ENCODE measurements at regions not wholly inside any gene's neighbourhood (a gene's known extent, or its start where the extent isn't known, plus 50 kb on each side); places are given as distances from the start of the nearest gene placed in this dataset.
"Not testable (repeated sequence)": the region's sequence is repeated elsewhere in the genome, so short reads cannot be mapped to it uniquely, and the experiment has no call there.

DNA sequence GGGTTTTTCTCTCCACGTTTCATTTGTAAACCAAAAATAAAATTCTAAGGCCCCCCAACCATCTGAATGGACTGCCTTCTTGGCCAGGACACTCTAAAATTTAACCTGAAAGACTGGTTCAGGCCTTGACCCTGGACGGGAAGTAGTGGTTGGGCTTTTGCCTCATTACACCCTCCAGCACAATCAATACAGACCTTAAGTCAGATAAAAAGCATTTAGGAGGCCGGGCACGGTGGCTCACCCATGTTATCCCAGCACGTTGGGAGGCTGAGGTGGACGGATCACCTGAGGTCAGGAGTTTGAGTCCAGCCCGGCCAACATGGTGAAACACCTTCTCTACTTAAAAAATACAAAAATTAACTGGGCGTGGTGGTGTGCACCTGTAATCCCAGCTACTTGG, 91.6 kb upstream of the PPP1R26 start:
- no peak overlapping the region for H3K27ac ChIP-seq
- DNase-seq (ENCODE audit: low read depth, low spot score), result no peak

DNA sequence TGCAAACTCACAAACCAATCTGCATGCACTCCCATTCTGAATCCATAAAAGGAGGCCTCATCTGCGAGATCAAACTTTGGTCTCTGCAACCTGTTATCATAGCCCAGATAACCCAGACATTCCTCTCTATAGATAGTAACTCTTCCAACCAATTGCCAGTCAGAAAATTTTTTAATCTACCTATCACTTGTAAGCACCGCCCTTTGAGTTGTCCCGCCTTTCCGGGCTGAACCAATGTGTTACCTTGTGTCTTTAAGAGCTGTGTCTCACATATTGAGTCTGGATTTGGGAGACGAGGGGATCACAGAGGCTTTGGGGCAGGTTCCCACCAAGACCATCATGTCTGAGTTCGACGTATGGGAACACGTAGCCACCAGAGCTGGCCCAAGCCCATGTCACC, 91.1 kb upstream of the PPP1R26 start:
- H3K27ac ChIP-seq, result no peak overlapping the region

GRCh38 chr9:135391759-135392158, 87.8 kb upstream of the PPP1R26 start:
- no peak for DNase-seq (ENCODE audit: low read depth, low spot score)
- H3K27ac ChIP-seq, result no peak overlapping the region

More for the DNA sequence above, 91.1 kb upstream of the PPP1R26 start:
- no peak for DNase-seq (ENCODE audit: low read depth, low spot score)

GRCh38 chr9:135392511-135392910, 87.1 kb upstream of the PPP1R26 start:
- DNase-seq (ENCODE audit: low read depth, low spot score), result no peak
- H3K27ac ChIP-seq, result no peak overlapping the region

- no peak overlapping the region for H3K27ac ChIP-seq
- no peak for DNase-seq (ENCODE audit: low read depth, low spot score)
These were observed 85.5 kb upstream of the PPP1R26 start for GRCh38 chr9:135394131-135394530.

DNA sequence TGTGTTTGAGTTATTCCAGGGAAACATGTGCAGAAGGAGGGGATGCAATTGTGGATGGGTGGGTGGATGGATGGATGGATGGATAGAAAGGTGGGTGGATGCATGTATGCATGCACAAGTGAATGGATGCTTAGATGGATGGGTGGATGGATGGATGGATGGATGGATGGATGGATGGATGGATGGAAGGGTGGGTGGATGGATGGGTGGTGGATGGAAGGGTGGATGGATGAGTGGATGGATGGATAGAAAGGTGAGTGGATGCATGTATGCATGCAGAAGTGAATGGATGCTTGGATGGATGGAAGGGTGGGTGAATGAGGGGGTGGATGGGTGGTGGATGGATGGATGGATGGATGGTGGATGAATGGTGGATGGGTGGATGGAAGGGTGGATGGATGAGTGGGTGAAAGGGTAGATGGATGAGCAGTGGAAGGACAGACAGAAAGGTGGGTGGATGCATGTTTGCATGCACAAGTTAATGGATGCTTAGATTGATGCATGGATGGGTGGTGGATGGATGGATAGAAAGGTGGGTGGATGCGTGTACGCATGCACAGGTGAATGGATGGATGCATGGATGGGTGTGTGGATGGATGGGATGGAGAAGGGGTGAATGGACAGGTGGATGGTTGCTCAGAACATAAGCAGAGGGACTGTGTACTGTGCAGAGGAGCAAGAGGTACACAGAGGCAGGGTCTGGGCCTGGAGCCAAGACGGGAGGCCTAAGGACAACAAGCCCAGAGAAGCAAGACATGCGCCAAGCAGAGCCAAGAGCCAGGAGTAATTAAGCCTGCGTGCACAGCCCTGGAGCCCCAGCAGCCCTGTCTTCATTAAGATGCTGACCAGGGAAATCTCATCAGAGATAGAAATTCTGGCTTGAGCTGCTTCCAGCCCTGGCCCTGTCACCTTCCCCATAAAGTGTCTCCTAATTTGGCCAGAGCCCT, 84.6 kb upstream of the PPP1R26 start:
- DNase-seq (ENCODE audit: low read depth, low spot score), result no peak
- H3K27ac ChIP-seq, result no peak overlapping the region

- no peak for DNase-seq (ENCODE audit: low read depth, low spot score)
These were observed 82.4 kb upstream of the PPP1R26 start for GRCh38 chr9:135397142-135397541.

GRCh38 chr9:135399000-135399649, 80.5 kb upstream of the PPP1R26 start:
- DNase-seq (ENCODE audit: low read depth, low spot score), result no peak

More at GRCh38 chr9:135397142-135397541, 82.4 kb upstream of the PPP1R26 start:
- H3K27ac ChIP-seq, result no peak overlapping the region

GRCh38 chr9:135400496-135400895, 79.1 kb upstream of the PPP1R26 start:
- no peak for DNase-seq (ENCODE audit: low read depth, low spot score)
- no peak overlapping the region for H3K27ac ChIP-seq

More at GRCh38 chr9:135399000-135399649, 80.5 kb upstream of the PPP1R26 start:
- H3K27ac ChIP-seq, result no peak overlapping the region

DNA sequence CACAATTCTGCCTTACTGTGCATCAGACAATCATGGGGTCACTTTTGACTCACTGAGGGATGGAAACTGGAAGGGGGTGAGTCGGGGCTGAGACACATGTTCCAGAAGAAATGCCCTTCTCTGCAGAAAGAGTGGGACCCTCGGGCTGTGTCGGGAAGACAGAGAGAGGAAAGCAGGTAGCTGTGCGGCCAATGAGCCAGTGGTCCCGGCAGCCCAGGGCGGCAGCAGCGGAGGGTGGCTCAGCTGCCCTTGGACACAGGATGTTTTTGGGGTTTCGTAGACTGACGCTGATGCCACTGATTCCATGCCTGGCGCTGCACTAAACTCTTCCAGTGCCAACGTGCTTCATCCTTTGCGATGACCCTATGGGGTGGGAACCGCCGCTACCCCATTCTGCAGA, 78.4 kb upstream of the PPP1R26 start:
- DNase-seq (ENCODE audit: low read depth, low spot score), result no peak
- H3K27ac ChIP-seq, result no peak overlapping the region

- no peak for DNase-seq (ENCODE audit: low read depth, low spot score)
- H3K27ac ChIP-seq, result no peak overlapping the region
These were observed 77.4 kb upstream of the PPP1R26 start for GRCh38 chr9:135402048-135402738.

DNA sequence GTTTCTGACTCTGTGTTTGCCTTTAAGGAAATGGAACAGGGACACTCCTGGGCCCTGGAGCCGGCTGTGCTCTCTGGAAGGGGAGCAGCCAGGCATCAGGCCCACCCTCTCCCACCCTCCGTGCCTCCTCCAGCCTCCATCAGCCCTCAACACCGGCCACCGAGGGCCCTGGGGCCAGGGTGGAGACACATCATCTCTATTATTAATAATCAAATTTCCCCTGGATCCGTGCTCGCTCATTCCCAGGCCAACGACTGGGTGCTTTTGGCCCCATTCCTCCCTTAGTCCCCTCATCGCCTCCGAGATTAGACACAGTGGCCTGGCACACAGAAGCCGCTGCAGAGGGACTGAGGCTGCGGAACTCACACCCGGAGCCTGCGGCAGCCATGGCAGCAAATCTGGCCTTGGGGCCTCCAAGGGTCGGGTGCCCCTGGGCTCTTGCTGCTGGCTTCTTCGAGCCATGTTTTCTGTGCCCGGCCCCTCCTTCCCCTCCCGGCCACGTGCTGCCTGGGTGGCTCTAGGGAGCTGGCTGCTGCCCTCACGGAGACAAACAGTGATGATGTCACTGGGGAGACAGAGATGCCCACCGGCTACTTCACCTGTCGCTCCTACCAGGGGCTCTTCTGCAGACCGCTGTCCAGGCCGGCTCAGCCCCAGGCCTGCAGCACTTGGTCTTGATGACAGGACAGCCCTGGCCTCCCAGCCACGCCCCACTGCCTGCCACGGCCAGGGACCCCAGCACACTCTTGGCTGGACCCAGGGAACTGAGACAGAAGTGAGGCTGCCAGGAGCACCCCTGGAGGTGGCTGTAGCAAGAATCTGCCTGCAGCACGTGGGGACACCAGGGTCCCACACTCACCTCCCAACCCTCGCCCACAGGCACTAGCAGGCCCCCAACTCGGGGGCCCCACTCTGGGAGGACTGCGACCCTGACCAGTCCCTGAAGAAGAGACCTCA, 76.6 kb upstream of the PPP1R26 start:
- no peak overlapping the region for H3K27ac ChIP-seq
- no peak for DNase-seq (ENCODE audit: low read depth, low spot score)

DNA sequence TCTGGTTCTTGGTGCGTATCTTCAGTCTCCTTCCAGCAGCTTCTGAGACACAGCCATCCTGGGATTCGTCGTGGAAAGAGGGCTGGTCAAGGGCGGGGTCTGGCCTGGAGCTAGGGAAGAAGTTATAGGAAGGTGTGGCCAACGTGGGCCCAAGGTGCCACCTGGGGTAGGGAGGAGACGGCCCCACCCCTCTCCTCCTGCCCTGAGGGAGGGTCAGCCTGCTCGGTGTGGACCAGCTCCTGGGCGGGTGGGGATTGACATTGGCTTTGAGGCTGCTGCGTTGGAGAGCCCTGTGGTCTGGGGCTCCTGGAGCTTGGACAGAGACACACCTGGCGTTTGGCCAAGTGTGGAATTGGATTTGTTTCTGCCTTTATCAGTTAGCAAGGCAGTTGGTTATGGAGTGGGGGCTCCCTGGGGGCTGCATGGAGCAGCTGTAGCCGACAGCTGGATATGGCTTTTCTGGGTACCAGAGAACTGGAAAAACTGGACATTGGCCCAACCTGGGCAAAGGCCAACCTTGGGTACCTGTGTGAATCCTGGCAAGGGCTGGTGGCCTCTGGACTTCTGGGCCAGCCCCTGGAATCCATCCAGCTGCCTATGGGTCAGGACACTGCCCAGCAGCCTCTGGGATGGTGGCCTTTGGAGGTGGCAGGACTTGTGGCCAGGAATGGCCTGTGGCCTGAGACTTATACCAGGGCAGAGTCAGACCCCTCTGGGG, 75.7 kb upstream of the PPP1R26 start:
- no peak overlapping the region for H3K27ac ChIP-seq
- DNase-seq (ENCODE audit: low read depth, low spot score), result no peak

DNA sequence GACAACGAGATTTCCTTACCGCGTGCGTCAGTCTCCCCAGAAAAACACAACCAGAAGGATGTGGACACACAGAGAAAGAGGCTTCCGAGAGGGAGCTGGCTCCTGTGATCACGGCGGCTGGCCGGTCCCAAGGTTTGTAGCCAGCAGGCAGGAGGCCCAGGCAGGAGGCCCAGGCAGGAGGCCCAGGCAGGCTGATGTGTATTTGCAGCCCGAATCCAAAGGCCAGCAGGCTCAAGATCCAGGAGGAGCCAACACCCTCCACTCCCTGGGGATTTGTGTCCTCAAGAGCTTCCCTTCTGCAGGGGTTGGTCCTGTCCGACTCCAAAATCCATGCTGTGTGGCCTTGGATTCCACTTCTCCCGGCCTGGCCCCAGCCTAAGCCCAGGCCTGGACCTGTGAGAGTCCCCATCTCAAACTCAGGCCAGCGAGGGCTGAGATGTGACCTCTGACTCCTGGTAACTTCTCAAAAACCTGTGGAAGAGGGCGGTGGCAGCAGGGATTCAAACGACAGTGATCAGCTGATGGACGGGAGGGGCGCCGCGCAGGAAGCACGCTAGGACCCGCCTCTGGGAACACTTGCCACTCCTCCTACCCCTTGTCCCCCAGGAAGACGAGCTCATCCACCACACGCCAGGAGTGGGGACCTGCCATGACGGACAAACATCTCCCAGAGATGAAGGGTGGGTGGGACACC, 75.0 kb upstream of the PPP1R26 start:
- no peak overlapping the region for H3K27ac ChIP-seq
- DNase-seq (ENCODE audit: low read depth, low spot score), result no peak

- H3K27ac ChIP-seq; DNase-seq (ENCODE audit: low read depth, low spot score): not testable (repeated sequence)
These were observed 74.5 kb upstream of the PPP1R26 start for GRCh38 chr9:135405145-135405464.

DNA sequence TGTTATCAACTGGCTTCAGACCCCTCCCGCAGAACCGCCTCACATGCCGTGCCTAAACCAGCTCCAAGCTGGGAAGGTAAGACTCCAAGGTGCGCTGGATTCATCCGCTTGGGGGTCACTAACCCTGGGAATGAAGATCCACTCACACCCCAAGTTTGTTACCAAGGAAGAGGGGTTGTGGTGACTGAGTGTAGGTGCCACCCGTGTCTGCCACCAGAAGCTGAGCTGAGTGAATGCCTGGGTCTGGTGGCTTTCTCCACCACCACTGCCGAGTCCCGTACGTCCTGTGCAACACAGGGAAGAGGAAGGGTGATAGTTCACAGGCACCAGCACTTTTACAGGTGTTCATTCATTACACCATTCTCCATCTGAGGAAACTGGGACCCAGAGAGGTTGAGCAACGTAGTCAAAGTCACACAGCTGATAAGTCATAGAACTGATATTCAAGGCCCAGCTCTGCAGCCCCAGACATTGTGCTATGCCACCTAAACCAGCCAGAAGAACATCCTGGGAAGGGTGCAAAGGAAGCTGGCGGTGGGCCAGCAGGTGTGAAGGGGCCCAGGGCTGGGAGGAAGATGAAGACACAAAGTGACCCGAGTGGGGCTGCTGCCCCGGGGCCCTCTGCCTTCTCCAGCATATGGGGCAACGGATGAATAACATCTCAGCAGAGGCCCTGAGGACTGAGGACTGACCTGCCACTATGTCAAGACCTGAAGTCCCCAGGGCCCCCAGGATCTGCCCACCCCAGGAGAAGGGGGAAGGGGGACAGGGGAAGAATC, 70.9 kb upstream of the PPP1R26 start:
- no peak overlapping the region for H3K27ac ChIP-seq
- DNase-seq (ENCODE audit: low read depth, low spot score), result no peak

- DNase-seq (ENCODE audit: low read depth, low spot score), result no peak
These were observed 70.0 kb upstream of the PPP1R26 start for GRCh38 chr9:135409286-135410200.

More at GRCh38 chr9:135409286-135410200, 70.0 kb upstream of the PPP1R26 start:
- H3K27ac ChIP-seq, result no peak overlapping the region

All from epithelial cell of prostate (primary cell).